ENCODE measurements at regions not wholly inside any gene's neighbourhood (a gene's known extent, or its start where the extent isn't known, plus 50 kb on each side); places are given as distances from the start of the nearest gene placed in this dataset.

GRCh38 chr2:22582107-22582506, 802.9 kb upstream of the KLHL29 start:
- TF ChIP-seq FOSL1 (IDR thresholded peaks at IDR 0.05; ENCODE audit: low read depth) (no peak), JUND (IDR thresholded peaks at IDR 0.05) (no peak), EZH2phosphoT487 (IDR thresholded peaks at IDR 0.05; ENCODE audit: borderline replicate concordance) (no peak), ELF1 (IDR thresholded peaks at IDR 0.05; ENCODE audit: borderline replicate concordance, low read depth) (no peak), MAX (IDR thresholded peaks at IDR 0.05) (no peak)
- TF ChIP-seq, protein P1, sequence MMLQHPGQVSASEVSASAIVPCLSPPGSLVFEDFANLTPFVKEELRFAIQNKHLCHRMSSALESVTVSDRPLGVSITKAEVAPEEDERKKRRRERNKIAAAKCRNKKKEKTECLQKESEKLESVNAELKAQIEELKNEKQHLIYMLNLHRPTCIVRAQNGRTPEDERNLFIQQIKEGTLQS (IDR thresholded peaks at IDR 0.05): no peak
- TF ChIP-seq, protein P2, sequence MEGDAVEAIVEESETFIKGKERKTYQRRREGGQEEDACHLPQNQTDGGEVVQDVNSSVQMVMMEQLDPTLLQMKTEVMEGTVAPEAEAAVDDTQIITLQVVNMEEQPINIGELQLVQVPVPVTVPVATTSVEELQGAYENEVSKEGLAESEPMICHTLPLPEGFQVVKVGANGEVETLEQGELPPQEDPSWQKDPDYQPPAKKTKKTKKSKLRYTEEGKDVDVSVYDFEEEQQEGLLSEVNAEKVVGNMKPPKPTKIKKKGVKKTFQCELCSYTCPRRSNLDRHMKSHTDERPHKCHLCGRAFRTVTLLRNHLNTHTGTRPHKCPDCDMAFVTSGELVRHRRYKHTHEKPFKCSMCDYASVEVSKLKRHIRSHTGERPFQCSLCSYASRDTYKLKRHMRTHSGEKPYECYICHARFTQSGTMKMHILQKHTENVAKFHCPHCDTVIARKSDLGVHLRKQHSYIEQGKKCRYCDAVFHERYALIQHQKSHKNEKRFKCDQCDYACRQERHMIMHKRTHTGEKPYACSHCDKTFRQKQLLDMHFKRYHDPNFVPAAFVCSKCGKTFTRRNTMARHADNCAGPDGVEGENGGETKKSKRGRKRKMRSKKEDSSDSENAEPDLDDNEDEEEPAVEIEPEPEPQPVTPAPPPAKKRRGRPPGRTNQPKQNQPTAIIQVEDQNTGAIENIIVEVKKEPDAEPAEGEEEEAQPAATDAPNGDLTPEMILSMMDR (IDR thresholded peaks at IDR 0.05 in 2 of 3, conservative IDR thresholded peaks at IDR 0.05 in 1 of 3; ENCODE audit: borderline replicate concordance in 1 of 3, insufficient read depth in 1 of 3, low read depth in 2 of 3, low read length in 2 of 3): no peak
- TF ChIP-seq, protein P3, sequence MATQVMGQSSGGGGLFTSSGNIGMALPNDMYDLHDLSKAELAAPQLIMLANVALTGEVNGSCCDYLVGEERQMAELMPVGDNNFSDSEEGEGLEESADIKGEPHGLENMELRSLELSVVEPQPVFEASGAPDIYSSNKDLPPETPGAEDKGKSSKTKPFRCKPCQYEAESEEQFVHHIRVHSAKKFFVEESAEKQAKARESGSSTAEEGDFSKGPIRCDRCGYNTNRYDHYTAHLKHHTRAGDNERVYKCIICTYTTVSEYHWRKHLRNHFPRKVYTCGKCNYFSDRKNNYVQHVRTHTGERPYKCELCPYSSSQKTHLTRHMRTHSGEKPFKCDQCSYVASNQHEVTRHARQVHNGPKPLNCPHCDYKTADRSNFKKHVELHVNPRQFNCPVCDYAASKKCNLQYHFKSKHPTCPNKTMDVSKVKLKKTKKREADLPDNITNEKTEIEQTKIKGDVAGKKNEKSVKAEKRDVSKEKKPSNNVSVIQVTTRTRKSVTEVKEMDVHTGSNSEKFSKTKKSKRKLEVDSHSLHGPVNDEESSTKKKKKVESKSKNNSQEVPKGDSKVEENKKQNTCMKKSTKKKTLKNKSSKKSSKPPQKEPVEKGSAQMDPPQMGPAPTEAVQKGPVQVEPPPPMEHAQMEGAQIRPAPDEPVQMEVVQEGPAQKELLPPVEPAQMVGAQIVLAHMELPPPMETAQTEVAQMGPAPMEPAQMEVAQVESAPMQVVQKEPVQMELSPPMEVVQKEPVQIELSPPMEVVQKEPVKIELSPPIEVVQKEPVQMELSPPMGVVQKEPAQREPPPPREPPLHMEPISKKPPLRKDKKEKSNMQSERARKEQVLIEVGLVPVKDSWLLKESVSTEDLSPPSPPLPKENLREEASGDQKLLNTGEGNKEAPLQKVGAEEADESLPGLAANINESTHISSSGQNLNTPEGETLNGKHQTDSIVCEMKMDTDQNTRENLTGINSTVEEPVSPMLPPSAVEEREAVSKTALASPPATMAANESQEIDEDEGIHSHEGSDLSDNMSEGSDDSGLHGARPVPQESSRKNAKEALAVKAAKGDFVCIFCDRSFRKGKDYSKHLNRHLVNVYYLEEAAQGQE (IDR thresholded peaks at IDR 0.05; ENCODE audit: low read depth): no peak
- TF ChIP-seq, protein P4, sequence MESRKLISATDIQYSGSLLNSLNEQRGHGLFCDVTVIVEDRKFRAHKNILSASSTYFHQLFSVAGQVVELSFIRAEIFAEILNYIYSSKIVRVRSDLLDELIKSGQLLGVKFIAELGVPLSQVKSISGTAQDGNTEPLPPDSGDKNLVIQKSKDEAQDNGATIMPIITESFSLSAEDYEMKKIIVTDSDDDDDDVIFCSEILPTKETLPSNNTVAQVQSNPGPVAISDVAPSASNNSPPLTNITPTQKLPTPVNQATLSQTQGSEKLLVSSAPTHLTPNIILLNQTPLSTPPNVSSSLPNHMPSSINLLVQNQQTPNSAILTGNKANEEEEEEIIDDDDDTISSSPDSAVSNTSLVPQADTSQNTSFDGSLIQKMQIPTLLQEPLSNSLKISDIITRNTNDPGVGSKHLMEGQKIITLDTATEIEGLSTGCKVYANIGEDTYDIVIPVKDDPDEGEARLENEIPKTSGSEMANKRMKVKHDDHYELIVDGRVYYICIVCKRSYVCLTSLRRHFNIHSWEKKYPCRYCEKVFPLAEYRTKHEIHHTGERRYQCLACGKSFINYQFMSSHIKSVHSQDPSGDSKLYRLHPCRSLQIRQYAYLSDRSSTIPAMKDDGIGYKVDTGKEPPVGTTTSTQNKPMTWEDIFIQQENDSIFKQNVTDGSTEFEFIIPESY (IDR thresholded peaks at IDR 0.05; ENCODE audit: extremely low read depth, insufficient replicate concordance, low read length): no peak
- ChIA-PET CTCF (no interaction called here), RAD21 (ENCODE audit: low non-redundant PET in 1 of 2, low total read pairs in 2 of 2, uncharacterized antibody in 2 of 2, unreplicated experiment in 2 of 2) (no interaction called here), POLR2A (no interaction called here)
- Histone ChIP-seq H3K27ac (ENCODE audit: low read depth, low read length) (no peak overlapping the region), H3K4me1 (ENCODE audit: control insufficient read depth in 1 of 2, insufficient read depth in 2 of 2, low read length in 2 of 2) (no peaks in the 10 kb centered on the region), H3K9ac (ENCODE audit: low read length) (no peak overlapping the region), H3K27me3 (ENCODE audit: insufficient read depth, low read length) (no peaks in the 10 kb centered on the region), H3K4me2 (ENCODE audit: low read length) (no peak overlapping the region), H3K9me3 (ENCODE audit: control insufficient read depth in 1 of 2, insufficient read depth in 1 of 2, low read depth in 1 of 2, low read length in 2 of 2) (peaks cover 11 to 19% of the 10 kb centered on the region in 2 experiments; a peak in 2 of 4 replicates), H3K4me3 (replicated peaks in 1 of 2; ENCODE audit: low read depth in 1 of 2, low read length in 2 of 2) (no peak overlapping the region), H3K9me2 (ENCODE audit: insufficient read depth) (no peaks in the 10 kb centered on the region), H3K36me3 (ENCODE audit: control insufficient read depth in 1 of 2, insufficient read depth in 2 of 2, low read length in 2 of 2) (no peaks in the 10 kb centered on the region), H3K79me2 (ENCODE audit: insufficient read depth, low read length) (no peaks in the 10 kb centered on the region), H2AFZ (ENCODE audit: low read depth, low read length, poor library complexity, severe bottlenecking) (no peak overlapping the region), H4K20me1 (ENCODE audit: insufficient read depth) (no peaks in the 10 kb centered on the region; the same call in 1 of the 2 replicates)
- intact Hi-C loops (cut with micrococcal nuclease): no loop called here
- DNase-seq (ENCODE audit: low read depth, low spot score) (no peak), ATAC-seq (no peak)
- BruUV-seq (replicated peaks): no TSS peak
